ENCODE measurements at regions not wholly inside any gene's neighbourhood (a gene's known extent, or its start where the extent isn't known, plus 50 kb on each side); places are given as distances from the start of the nearest gene placed in this dataset.

GRCh38 chr18:64707052-64707451, 558.2 kb upstream of the LINC00305 start:
- TF ChIP-seq CTCF (IDR thresholded peaks at IDR 0.05) (no peak), POLR2A (IDR thresholded peaks at IDR 0.05) (no peak)
